ENCODE measurements at regions not wholly inside any gene's neighbourhood (a gene's known extent, or its start where the extent isn't known, plus 50 kb on each side); places are given as distances from the start of the nearest gene placed in this dataset.

- TF ChIP-seq CTCF (IDR thresholded peaks at IDR 0.05) (no peak), ZFX (IDR thresholded peaks at IDR 0.05; ENCODE audit: borderline replicate concordance) (no peak)
Measured at GRCh38 chr4:3629665-3630064, 97.4 kb upstream of the LRPAP1 start.
